PC-3 (cell line): ENCODE measurements at regions not wholly inside any gene's neighbourhood (a gene's known extent, or its start where the extent isn't known, plus 50 kb on each side); places are given as distances from the start of the nearest gene placed in this dataset.

ENCODE experiments used
- CTCF ChIP-seq: fragments of 300-600 bp; sonication (generic); conservative IDR thresholded peaks from 2 replicates; pipeline ENCODE4 v1.5.1; 2017; ENCODE audit warnings: antibody characterized with exemption, low read depth, mild to moderate bottlenecking, low read length
- EZH2 ChIP-seq: fragments of 300-600 bp; sonication (generic); IDR thresholded peaks from one replicate; pipeline ENCODE4 v1.6.1; 2017; ENCODE audit warnings: antibody characterized with exemption, mild to moderate bottlenecking, low read length; ENCODE audit not compliant: unreplicated experiment
- EZH2phosphoT487 ChIP-seq: fragments of 300-600 bp; sonication (generic); IDR thresholded peaks from 2 replicates; pipeline ENCODE4 v1.6.1; 2018; ENCODE audit warnings: mild to moderate bottlenecking, antibody characterized with exemption, low read length, borderline replicate concordance

- TF ChIP-seq EZH2phosphoT487 (no peak), CTCF (no peak), EZH2 (no peak)
Measured at GRCh38 chr1:4178501-4179113, 278.5 kb upstream of the C1orf174 start.
